GM12865 (cell line): ENCODE measurements at regions not wholly inside any gene's neighbourhood (a gene's known extent, or its start where the extent isn't known, plus 50 kb on each side); places are given as distances from the start of the nearest gene placed in this dataset.
"Not testable (repeated sequence)": the region's sequence is repeated elsewhere in the genome, so short reads cannot be mapped to it uniquely, and the experiment has no call there.

Experiments
- DNase-seq: peaks from one replicate; pipeline ENCODE4 v3.0.0; 2010; ENCODE audit warnings: low read depth
- H3K4me3 ChIP-seq: 2 replicates; pipeline ENCODE4 v1.5.1; 2011; ENCODE audit warnings: mild to moderate bottlenecking, low read depth, low read length, control low read depth
- CTCF ChIP-seq: IDR thresholded peaks from 2 replicates; pipeline ENCODE4 v1.5.1; 2011; ENCODE audit warnings: low read length, control low read depth, low read depth, inconsistent platforms; ENCODE audit not compliant: insufficient read depth; ENCODE audit errors: missing control alignments

GRCh38 chr2:128596396-128597120 is 277.9 kb upstream of the HS6ST1 start:
- no peak overlapping the region for H3K4me3 ChIP-seq
- TF ChIP-seq CTCF, result no peak
- no peak for DNase-seq

GRCh38 chr2:128597121-128597762 is 278.6 kb upstream of the HS6ST1 start:
- TF ChIP-seq CTCF, result no peak
- H3K4me3 ChIP-seq, result no peak overlapping the region
- DNase-seq, result no peak

GRCh38 chr2:128598260-128598659 is 279.6 kb upstream of the HS6ST1 start:
- not testable (repeated sequence) for DNase-seq, H3K4me3 ChIP-seq

GRCh38 chr2:128598862-128599441 is 280.3 kb upstream of the HS6ST1 start:
- no peak overlapping the region for H3K4me3 ChIP-seq
- no peak for TF ChIP-seq CTCF
- DNase-seq, result no peak

- no peak for DNase-seq
- no peak overlapping the region for H3K4me3 ChIP-seq
- no peak for TF ChIP-seq CTCF
Measured at GRCh38 chr2:128599700-128600099, 281.0 kb upstream of the HS6ST1 start.

- no peak overlapping the region for H3K4me3 ChIP-seq
- TF ChIP-seq CTCF, result no peak
- DNase-seq, result no peak
Measured at GRCh38 chr2:128600581-128601297, 282.1 kb upstream of the HS6ST1 start.
